GM21360 (cell line): ENCODE measurements at regions not wholly inside any gene's neighbourhood (a gene's known extent, or its start where the extent isn't known, plus 50 kb on each side); places are given as distances from the start of the nearest gene placed in this dataset.

ENCODE experiments used
- ATAC-seq: cut with Tn5 transposase; IDR thresholded peaks from one replicate; pipeline ENCODE4 v1.9.1; 2021; ENCODE audit warnings: mild to moderate bottlenecking, moderate library complexity; ENCODE audit not compliant: unreplicated experiment

GRCh38 chr13:76029706-76030105 is 393.6 kb downstream of the LMO7 start:
- ATAC-seq, result no peak

DNA sequence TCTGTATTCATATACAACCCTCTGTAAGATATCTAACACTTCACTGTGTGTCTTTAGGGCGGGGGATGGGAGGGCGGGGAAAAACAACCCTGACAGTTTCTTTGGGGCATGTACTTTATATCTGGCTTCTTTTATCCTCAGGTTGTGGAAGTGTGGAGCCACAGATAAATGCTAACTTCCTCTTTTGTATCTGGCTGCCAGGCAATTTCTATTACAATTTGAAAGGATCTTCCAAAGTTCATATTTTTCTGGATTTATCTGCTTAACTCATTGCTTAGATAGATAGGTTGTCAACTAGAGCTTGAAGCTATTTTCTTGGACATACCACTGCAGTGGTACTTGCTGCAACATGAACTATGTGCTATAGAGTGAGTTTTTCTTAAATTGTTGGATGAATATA is 393.0 kb downstream of the LMO7 start:
- no peak for ATAC-seq

DNA sequence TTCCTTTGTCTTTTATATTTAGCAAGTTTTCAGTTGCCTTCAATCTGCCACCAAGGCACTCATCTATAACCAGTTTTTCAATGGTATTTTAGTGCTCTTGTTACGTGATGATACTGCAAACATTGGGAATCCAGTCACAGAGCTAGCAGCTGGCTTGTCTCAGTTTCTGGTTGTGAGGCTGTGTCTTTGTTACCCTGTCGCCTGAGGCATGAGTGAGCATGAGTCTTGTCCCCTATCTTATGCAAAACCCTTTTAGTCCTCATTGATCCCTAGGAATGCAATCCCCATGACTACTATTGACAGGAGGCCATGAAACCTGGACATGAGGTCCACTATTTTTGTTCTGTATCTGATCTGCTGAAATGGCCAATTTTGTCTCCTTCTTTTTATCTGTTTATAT is 391.0 kb downstream of the LMO7 start:
- ATAC-seq, result no peak

DNA sequence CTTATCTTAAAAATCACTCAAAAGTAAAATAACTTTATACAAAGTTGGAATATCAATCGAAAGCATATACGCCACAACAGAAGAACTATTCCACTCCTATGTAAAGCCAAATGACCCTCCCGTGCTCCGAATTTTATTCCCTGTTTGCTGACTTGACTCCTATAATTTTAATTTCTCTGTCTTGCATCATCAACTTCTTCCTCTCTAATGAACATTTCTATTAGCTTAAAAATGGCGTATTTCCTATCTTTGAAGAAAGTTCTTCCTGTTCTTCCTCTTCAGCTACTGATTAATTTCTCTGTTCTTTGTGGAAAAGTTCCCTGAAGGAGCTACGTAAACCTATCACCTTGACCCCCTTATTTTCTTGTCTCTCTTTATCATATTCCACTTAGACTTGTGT is 389.3 kb downstream of the LMO7 start:
- ATAC-seq, result no peak

DNA sequence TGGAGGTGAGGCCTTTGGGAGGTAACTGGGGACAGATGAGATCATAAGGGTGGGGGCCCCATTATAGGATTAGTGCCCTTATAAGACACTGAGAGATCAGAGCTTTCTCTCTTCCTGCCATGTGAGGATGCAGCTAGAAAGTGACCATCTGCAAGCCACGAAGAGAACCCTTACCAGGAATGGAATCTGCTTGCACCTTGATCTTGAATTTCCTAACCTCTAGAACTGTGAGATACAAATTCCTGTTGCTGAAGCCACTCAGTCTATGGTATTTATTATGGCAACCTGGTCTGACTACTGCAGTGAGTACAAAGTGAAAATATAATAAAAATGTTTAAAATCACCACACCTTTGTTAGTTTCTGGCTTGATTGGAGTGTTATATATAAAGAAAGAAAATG is 388.0 kb downstream of the LMO7 start:
- ATAC-seq, result no peak

DNA sequence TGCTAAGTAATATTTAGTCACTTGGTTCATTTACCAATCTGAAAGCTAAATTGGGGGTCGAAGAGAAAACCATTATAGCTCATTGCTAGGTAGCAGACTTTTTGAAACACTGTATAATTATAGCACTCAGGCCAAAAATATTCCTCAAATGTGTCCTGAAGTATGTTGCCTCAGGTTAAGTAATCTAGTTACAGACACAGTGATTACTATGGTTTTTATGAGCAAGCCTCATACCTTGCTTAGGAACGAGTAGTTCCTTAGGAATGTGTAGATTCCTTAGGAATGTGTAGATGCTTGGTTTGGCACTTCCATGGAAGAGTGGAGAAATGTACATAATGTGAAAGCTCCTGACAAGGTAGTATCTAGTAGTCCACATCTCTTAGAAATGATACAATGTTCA is 387.5 kb downstream of the LMO7 start:
- ATAC-seq, result no peak

DNA sequence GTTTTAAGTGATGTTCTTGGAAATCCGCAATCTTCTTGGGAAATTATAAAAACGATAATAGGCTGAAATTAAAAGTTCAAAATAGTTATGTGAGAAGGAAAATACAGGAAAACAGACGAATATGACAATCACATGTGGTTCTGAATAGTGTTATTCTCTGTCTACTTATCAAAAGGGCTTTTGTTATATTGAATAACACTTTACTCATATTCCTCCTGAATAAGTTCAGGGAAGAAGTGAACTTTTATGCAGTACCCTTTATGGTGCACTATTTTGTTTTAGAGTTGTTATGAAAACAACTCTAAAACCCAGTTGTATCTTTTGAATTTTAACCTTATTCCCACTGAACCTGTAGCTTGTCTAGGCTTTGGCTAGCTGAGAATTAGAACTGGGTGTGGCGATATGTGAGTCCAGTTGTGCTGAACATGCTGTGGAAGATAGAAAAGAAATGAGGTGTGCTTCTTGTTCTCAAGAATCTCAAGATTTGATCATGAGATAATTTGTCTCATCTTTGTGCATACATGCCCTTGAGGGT is 384.4 kb downstream of the LMO7 start:
- no peak for ATAC-seq

- ATAC-seq, result peak; percentile 53
Measured at GRCh38 chr13:76019421-76020044, 383.4 kb downstream of the LMO7 start.

DNA sequence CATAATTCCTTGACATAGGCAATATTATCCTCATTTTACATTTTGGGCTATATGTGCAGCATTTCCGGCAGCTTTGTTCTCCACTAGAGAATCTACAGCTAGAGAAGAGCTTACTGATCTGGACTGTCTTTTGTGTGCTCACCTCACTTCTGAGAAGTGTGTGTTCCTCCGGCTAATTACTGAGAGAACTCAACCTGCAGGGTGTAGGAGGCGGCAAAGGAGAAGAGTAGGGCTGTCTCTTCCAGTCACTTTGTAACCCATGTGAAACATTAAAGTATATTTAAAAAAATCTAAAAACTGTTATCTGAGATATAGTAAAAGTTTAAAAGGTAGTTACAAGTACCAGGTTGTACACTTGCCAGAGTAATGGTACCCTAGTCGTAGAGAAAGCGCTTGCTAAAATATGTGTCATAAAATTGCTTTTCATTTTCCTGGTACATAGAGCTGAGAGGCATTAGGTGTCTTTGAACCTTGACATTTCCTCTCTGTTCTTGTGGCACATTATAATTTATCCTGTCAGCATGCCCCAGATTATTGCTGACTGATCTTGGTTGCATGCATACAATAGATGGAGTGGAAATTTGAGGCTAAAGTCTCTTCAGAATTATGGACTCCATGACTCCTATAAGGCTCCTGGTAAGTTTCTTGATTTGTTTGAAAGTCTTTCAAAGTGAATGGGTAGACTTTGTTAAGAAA is 381.9 kb downstream of the LMO7 start:
- ATAC-seq, result no peak

GRCh38 chr13:76016799-76017400 is 380.8 kb downstream of the LMO7 start:
- ATAC-seq, result peak; percentile 90

DNA sequence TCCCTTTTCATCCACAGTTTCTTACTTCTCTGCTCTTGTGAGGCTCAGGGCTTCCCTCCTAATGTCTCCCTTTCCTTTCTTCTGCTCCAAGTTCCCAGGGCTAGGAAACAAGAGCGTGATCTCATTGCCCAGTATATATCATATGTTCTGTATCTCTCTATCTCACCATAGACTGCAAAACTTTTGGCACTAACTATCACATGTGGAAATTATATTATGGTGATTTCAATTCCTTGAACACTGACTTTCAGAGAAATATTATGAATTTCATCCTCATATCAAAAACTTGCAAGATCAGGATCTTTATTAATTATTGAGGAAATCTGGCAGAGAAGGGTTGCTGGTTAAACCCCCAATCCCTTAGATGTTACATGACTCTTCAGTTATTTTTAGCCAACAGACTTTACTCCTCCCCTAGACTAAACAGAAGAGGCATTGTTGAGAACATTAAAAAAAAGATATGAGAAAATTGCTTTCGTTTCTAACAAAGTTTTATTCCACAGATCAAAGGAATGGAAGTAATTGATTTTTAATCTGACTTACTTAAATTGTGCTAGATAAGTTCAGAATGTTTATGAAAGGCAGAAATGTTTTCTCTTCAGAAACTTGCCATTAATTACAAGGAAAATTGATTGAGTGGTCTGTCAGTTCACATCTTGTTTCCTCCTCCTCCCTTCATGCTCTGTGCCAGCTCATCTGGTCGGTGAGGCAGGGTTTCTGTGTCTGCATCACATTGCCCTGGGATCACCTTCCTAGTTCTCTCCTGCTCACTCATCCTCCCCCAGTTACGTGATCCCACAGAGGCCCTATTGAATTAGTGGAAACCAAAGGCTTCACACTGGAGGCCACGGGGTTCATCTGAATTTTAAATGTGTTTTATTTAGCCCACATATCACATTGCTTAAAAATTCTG is 378.5 kb downstream of the LMO7 start:
- ATAC-seq, result no peak

DNA sequence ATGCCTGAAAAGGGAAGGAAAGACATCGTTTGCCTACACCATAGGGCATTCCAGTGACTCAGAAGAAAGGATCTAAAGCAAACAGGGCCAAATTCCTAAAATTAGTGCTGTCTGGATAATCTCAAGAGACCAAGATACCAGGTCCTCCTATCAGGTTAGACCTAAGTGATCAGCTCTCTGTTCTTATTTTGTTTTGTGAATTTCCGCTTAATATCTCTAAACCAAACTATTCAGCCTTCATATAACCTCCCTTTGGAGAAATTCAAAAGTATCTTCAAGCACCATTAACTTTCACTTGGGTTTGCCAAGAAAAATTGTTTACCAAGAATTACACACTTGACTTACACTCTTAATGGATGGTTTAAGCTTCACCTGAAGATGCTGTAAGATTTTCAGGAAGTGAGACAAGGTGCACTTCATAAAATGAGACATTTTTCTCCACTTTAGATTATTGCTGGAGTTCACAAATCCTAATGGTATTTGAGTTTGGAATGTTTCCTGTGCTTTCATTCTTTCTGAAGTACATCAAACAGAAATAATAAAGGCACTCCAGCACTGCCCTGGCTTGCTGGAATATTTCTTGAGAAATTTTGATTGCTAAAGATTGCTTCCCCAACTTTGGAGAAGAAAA is 376.1 kb downstream of the LMO7 start:
- ATAC-seq, result no peak

- ATAC-seq, result no peak
Measured at GRCh38 chr13:76009267-76009890, 373.2 kb downstream of the LMO7 start.

GRCh38 chr13:76004416-76004815 is 368.3 kb downstream of the LMO7 start:
- ATAC-seq, result no peak

GRCh38 chr13:76000131-76000530 is 364.0 kb downstream of the LMO7 start:
- no peak for ATAC-seq

GRCh38 chr13:75996582-75996981 is 360.5 kb downstream of the LMO7 start:
- no peak for ATAC-seq

GRCh38 chr13:75995966-75996365 is 359.8 kb downstream of the LMO7 start:
- ATAC-seq, result no peak

- no peak for ATAC-seq
Measured at GRCh38 chr13:75993823-75994222, 357.7 kb downstream of the LMO7 start.

DNA sequence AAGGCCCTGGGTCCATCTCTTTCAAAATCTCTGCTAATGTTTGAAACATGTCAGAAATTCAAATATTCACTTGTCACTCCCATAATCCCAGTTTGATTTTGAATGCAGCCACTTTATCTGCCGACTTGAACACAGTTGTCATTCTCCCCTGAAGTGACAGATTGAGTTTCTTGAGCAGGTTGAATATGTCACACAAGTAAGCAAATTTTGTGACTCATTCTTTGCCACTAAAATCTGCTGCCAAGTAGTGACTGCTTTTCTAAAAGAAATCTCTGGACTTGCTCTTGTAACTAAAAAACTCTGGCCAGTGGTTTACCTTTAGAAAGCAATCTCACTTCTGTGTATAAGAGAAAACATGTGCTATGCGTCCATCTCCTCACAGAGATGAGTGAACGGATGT is 357.1 kb downstream of the LMO7 start:
- no peak for ATAC-seq

DNA sequence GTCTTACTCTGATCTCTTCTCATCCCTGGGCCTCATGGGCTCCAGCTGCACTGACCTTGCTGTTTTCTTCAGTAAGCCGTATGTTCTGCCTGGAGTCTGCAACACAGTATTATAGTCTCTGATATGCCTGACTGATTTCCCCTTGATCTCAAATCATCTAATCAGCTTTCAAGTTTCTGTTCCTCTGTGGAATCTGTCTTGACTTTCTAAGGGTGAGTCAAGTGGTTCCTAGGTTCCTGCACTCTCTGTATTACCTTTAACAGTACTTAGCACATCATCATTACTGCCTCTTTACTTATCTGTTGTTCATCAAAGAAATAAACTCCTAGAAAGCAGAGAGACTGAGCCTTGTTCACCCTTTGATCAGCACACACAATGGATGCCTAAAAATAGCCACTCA is 350.7 kb downstream of the LMO7 start:
- peak; percentile 100 for ATAC-seq
